ENCODE measurements at regions not wholly inside any gene's neighbourhood (a gene's known extent, or its start where the extent isn't known, plus 50 kb on each side); places are given as distances from the start of the nearest gene placed in this dataset.
A peak's percentile ranks its signal among the peaks of the same experiment; 100 is the strongest.

DNA sequence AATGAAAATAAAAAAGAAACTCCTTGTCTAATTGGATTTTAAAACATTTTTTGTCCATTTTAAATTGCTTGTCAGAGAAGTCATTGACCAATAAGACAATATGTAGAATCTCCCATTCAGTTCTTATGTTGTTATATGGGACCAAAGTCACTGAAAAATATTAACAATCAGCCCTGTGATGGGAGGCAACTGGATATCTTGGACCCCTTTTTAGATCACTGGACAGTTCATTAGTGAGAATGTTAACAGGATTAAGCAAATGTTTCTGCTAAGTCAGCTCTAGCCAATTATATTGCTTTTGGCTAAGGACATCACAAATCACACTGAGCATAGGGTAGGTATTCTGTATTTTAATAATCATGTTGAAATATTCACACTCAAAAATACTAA lies 609.1 kb upstream of the USP24 start:
- TF ChIP-seq, protein P1, sequence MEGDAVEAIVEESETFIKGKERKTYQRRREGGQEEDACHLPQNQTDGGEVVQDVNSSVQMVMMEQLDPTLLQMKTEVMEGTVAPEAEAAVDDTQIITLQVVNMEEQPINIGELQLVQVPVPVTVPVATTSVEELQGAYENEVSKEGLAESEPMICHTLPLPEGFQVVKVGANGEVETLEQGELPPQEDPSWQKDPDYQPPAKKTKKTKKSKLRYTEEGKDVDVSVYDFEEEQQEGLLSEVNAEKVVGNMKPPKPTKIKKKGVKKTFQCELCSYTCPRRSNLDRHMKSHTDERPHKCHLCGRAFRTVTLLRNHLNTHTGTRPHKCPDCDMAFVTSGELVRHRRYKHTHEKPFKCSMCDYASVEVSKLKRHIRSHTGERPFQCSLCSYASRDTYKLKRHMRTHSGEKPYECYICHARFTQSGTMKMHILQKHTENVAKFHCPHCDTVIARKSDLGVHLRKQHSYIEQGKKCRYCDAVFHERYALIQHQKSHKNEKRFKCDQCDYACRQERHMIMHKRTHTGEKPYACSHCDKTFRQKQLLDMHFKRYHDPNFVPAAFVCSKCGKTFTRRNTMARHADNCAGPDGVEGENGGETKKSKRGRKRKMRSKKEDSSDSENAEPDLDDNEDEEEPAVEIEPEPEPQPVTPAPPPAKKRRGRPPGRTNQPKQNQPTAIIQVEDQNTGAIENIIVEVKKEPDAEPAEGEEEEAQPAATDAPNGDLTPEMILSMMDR (IDR thresholded peaks at IDR 0.05; ENCODE audit: insufficient read depth, low read length), result no peak
- DNase-seq (ENCODE audit: low read depth), result no peak
- H3K4me3 ChIP-seq (ENCODE audit: low read depth, low read length), result no peak overlapping the region

DNA sequence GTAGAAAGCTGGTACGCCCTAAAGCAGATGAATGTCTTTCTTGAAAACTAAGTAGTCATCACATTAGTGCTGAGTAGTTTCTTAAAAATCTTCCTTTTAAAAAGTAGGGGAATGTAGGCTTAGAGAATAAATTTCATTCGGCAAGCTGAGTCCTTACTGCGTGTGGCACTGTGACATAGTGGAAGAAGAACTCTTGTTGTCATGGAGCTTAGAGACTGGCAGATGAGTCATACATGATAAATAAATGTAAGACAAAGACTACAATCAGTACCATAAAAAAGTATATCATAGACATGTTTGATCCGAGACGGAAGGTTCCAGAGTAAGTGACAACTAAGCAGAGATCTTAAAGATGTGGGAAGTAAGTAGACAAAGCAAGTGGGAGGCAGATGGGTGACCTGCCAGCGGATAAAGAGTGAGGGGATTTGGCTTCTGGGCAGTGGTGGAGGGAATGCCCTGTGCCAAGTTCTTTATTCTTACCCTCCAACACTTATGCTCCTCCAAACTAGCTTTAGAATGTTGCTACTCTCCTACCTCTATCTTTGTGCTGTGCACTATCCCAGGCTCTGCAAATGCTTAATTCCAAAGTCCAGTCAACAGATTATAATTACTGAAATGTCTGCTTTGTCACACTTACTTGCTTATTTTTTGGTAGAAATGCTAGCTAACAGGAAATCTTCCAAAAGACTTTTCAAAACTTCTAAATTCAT lies 608.5 kb upstream of the USP24 start:
- DNase-seq (ENCODE audit: low read depth), result no peak
- TF ChIP-seq, protein P1 (IDR thresholded peaks at IDR 0.05; ENCODE audit: insufficient read depth, low read length), result no peak
- no peak overlapping the region for H3K4me3 ChIP-seq (ENCODE audit: low read depth, low read length)

DNA sequence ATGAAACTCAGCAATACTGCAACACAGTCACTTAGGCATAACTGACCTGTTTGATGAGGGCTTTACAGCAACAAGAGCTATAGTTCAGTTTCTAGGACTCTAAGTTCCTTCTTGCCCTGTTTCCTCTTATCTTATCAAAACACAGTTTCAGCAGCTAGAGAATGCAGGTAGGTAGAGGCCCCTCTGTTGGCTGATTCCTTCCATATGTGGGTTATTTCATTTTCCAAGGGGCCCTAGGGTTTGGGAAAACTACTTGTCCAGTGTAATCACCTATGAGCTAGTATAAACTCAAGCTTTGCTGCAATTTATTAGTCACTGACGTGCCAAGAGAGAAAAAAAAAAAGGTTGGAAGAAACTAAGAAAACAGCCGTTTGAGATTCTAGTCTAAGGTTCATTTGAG lies 607.7 kb upstream of the USP24 start:
- H3K4me3 ChIP-seq (ENCODE audit: low read depth, low read length), result no peak overlapping the region
- DNase-seq (ENCODE audit: low read depth), result no peak
- TF ChIP-seq, protein P1 (IDR thresholded peaks at IDR 0.05; ENCODE audit: insufficient read depth, low read length), result no peak

DNA sequence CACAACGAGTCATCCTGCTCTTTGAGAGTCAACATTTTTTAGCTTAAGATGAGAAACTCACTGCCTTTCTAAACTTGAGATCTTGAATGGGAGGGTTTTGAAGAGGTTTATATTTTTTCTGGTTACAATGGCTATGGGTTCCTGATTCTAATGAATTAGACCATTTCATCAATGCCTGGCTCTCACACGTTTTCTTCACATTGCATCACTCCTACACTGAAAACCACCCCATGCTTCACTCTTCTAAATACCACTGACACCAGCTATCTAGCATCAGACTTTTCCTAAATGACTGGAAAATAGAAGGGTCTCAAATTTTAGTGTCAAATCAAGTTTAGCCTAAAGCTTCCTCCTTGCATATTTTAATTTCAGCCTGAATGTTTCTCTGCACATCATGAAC lies 606.1 kb upstream of the USP24 start:
- peak; percentile 41 for DNase-seq (ENCODE audit: low read depth)
- TF ChIP-seq, protein P1 (IDR thresholded peaks at IDR 0.05; ENCODE audit: insufficient read depth, low read length), result no peak
- no peak overlapping the region for H3K4me3 ChIP-seq (ENCODE audit: low read depth, low read length)

DNA sequence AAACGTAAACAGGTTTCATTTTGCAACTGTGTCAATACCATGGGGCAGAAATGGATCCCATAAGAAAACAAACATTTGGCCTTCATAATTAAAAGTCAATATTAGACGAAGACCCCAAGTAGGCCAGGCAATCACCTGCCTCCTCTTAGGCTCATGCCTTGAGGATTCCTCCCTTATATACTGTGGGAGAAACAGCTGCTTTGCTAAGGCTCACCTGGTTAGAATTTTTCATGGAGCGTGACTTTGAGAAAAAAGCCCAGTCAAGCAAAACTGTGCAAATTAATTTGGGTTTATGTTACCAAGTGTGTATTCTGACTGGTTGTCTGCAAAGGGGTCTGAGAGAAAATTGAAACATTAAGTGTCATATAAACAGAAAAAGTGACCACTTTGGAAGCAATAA lies 605.3 kb upstream of the USP24 start:
- DNase-seq (ENCODE audit: low read depth), result no peak
- no peak overlapping the region for H3K4me3 ChIP-seq (ENCODE audit: low read depth, low read length)
- TF ChIP-seq, protein P1 (IDR thresholded peaks at IDR 0.05; ENCODE audit: insufficient read depth, low read length), result no peak

DNA sequence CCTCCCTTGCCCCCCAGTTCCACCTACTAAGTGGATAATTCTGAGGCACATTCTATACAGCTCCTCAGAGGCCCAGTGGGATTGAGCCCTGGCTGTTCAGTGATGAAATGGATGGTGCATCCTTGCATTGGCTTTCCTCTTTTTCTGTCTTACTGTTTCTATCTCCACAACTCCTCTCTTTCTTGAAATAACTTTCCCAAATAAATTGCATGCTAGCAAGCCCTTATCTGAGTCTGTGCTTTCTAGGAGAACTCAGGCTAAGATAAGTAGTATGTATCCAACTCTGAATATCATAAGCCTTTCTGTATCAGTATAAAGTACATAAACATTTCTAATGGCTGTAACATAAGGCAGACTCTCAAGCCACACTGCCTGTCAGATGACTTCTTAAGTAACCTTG lies 603.8 kb upstream of the USP24 start:
- H3K4me3 ChIP-seq (ENCODE audit: low read depth, low read length), result no peak overlapping the region
- TF ChIP-seq, protein P1 (IDR thresholded peaks at IDR 0.05; ENCODE audit: insufficient read depth, low read length), result no peak
- peak; percentile 20 for DNase-seq (ENCODE audit: low read depth)
